Panc1 (cell line): ENCODE measurements at regions not wholly inside any gene's neighbourhood (a gene's known extent, or its start where the extent isn't known, plus 50 kb on each side); places are given as distances from the start of the nearest gene placed in this dataset.

Source experiments
- ATAC-seq: fragments of 200-7000 bp; cut with Tn5 transposase; 2 replicates; pipeline ENCODE4 v1.9.1; 2020; ENCODE audit warnings: mild to moderate bottlenecking, moderate library complexity
- BruUV-seq: library from RNA; stranded (reverse); fragments of 400-500 nt; replicated peaks from 2 replicates; lab custom pipeline; 2021; lab: Mats Ljungman, UMichigan
- CTCF ChIA-PET: fragments of 300-600 bp; sonication (Branson Sonifier 250); formaldehyde crosslinking; loops from one replicate; lab custom pipeline; 2022; ENCODE audit warnings: antibody characterized with exemption; lab: Charles Lee
- POLR2A ChIA-PET: fragments of 300-600 bp; sonication (Branson Sonifier 250); formaldehyde crosslinking; loops from one replicate; lab custom pipeline; 2022; ENCODE audit warnings: antibody characterized with exemption; lab: Charles Lee
- DNase-seq: peaks from one replicate; pipeline ENCODE4 v3.0.0-alpha.2; 2010; ENCODE audit warnings: low read depth, low spot score
- H3K27ac ChIP-seq: 2 replicates; pipeline ENCODE4 v1.5.1; 2011; ENCODE audit warnings: mild to moderate bottlenecking, low read length, inconsistent platforms
- H3K27me3 ChIP-seq: fragments of 200-500 bp; sonication (Bioruptor generic); 2 replicates; pipeline ENCODE4 v1.6.0; 2014; ENCODE audit warnings: low read length, inconsistent platforms; ENCODE audit not compliant: control insufficient read depth, insufficient read depth
- H3K36me3 ChIP-seq: fragments of 200-500 bp; sonication (Bioruptor generic); 2 replicates; pipeline ENCODE4 v1.5.1; 2014; ENCODE audit warnings: inconsistent platforms, mild to moderate bottlenecking, low read length, moderate library complexity; ENCODE audit not compliant: control insufficient read depth, insufficient read depth
- H3K4me1 ChIP-seq: 2 replicates; pipeline ENCODE4 v1.5.1; 2011; ENCODE audit warnings: inconsistent platforms, mild to moderate bottlenecking, low read length, moderate library complexity; ENCODE audit not compliant: control insufficient read depth, insufficient read depth
- H3K4me3 ChIP-seq, 2 experiments: 2 replicates each; pipeline ENCODE4 v1.5.1; 2011 to 2012; ENCODE audit warnings: low read depth in 2 of 2, low read length in 2 of 2, mild to moderate bottlenecking in 2 of 2, inconsistent platforms in 1 of 2, moderate library complexity in 1 of 2
- H3K9me3 ChIP-seq: fragments of 200-500 bp; sonication (Bioruptor generic); 2 replicates; pipeline ENCODE4 v1.5.1; 2014; ENCODE audit warnings: low read depth, mild to moderate bottlenecking, inconsistent platforms, low read length, moderate library complexity; ENCODE audit not compliant: control insufficient read depth, insufficient read depth
- POLR2AphosphoS5 ChIP-seq: IDR thresholded peaks from 2 replicates; pipeline ENCODE4 v1.6.1; 2012; ENCODE audit warnings: mild to moderate bottlenecking, low read depth, low read length, moderate library complexity
- REST ChIP-seq, 2 experiments: IDR thresholded peaks; 2 replicates each; pipeline ENCODE4 v1.6.1; 2011 to 2012; ENCODE audit warnings: low read depth in 2 of 2, control low read depth in 1 of 2, low read length in 1 of 2, mild to moderate bottlenecking in 1 of 2, moderate library complexity in 1 of 2; ENCODE audit not compliant: insufficient read depth in 1 of 2
- SIN3A ChIP-seq: IDR thresholded peaks from 2 replicates; pipeline ENCODE4 v1.6.1; 2012; ENCODE audit warnings: low read depth, mild to moderate bottlenecking, low read length, moderate library complexity, borderline replicate concordance; ENCODE audit not compliant: insufficient read depth
- TCF7L2 ChIP-seq: IDR thresholded peaks from 2 replicates; pipeline ENCODE4 v1.6.1; 2011; ENCODE audit warnings: mild to moderate bottlenecking, low read depth, low read length, inconsistent platforms
- in situ Hi-C: cut with HindIII; loops from 2 replicates; pipeline ENCODE4 v1.10.0; 2016; ENCODE audit warnings: low sequenced_read_pairs, low pct_unique_long_range_greater_than_20kb
- intact Hi-C: fragments of 100-400 bp; cut with micrococcal nuclease; formaldehyde crosslinking; loops from one replicate; pipeline ENCODE4 v1.10.0; 2022; ENCODE audit not compliant: unreplicated experiment
- TF ChIP-seq, protein P1 (sequence below): fragments of 450-650 bp; IDR thresholded peaks from 2 replicates; pipeline ENCODE4 v1.5.1; 2017; ENCODE audit warnings: mild to moderate bottlenecking

GRCh38 chr20:59385038-59385437 lies 84.6 kb downstream of the EDN3 start:
- CTCF ChIA-PET, result no interaction called here
- DNase-seq, result no peak
- ATAC-seq, result 0 out of 2 replicates have a peak, but pooled peaks have one; percentile 26
- TF ChIP-seq TCF7L2 (no peak), REST (IDR thresholded peaks at IDR 0.05; ENCODE audit: insufficient read depth in 1 of 2, low read depth in 2 of 2, low read length in 1 of 2) (no peak), SIN3A (no peak), POLR2AphosphoS5 (no peak)
- TF ChIP-seq, protein P1, sequence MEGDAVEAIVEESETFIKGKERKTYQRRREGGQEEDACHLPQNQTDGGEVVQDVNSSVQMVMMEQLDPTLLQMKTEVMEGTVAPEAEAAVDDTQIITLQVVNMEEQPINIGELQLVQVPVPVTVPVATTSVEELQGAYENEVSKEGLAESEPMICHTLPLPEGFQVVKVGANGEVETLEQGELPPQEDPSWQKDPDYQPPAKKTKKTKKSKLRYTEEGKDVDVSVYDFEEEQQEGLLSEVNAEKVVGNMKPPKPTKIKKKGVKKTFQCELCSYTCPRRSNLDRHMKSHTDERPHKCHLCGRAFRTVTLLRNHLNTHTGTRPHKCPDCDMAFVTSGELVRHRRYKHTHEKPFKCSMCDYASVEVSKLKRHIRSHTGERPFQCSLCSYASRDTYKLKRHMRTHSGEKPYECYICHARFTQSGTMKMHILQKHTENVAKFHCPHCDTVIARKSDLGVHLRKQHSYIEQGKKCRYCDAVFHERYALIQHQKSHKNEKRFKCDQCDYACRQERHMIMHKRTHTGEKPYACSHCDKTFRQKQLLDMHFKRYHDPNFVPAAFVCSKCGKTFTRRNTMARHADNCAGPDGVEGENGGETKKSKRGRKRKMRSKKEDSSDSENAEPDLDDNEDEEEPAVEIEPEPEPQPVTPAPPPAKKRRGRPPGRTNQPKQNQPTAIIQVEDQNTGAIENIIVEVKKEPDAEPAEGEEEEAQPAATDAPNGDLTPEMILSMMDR, result no peak
- Histone ChIP-seq H3K36me3 (no peaks in the 10 kb centered on the region), H3K4me1 (no peaks in the 10 kb centered on the region), H3K4me3 (no peak overlapping the region), H3K9me3 (no peaks in the 10 kb centered on the region), H3K27me3 (peaks cover 6% of the 10 kb centered on the region; the same call in 1 of the 2 replicates), H3K27ac (no peak overlapping the region)
- in situ Hi-C loops (no loop called here), intact Hi-C loops (no loop called here)
- POLR2A ChIA-PET, result no interaction called here
- BruUV-seq, result no TSS peak

GRCh38 chr20:59385480-59385879 lies 85.1 kb downstream of the EDN3 start:
- no peaks in the 10 kb centered on the region for H3K9me3 ChIP-seq
- TF ChIP-seq, protein P1, result no peak
- no peaks in the 10 kb centered on the region for H3K36me3 ChIP-seq
- no TSS peak for BruUV-seq
- H3K27ac ChIP-seq, result no peak overlapping the region
- in situ Hi-C loops, result no loop called here
- CTCF ChIA-PET, result no interaction called here
- peaks cover 3% of the 10 kb centered on the region; the same call in 1 of the 2 replicates for H3K27me3 ChIP-seq
- DNase-seq (no peak), ATAC-seq (peak; percentile 73)
- H3K4me1 ChIP-seq, result no peaks in the 10 kb centered on the region
- intact Hi-C loops, result no loop called here
- no peak overlapping the region for H3K4me3 ChIP-seq
- POLR2A ChIA-PET, result no interaction called here

- ATAC-seq (no peak), DNase-seq (no peak)
- H3K4me1 ChIP-seq, result no peaks in the 10 kb centered on the region
- H3K36me3 ChIP-seq, result no peaks in the 10 kb centered on the region
- H3K27ac ChIP-seq, result no peak overlapping the region
- in situ Hi-C loops, result no loop called here
- POLR2A ChIA-PET, result no interaction called here
- BruUV-seq, result no TSS peak
- intact Hi-C loops, result no loop called here
- CTCF ChIA-PET, result no interaction called here
- no peaks in the 10 kb centered on the region for H3K9me3 ChIP-seq
- peaks cover 3% of the 10 kb centered on the region; the same call in 1 of the 2 replicates for H3K27me3 ChIP-seq
- no peak overlapping the region for H3K4me3 ChIP-seq
- TF ChIP-seq REST (IDR thresholded peaks at IDR 0.05; ENCODE audit: insufficient read depth in 1 of 2, low read depth in 2 of 2, low read length in 1 of 2), result no peak
- no peak for TF ChIP-seq POLR2AphosphoS5
- TF ChIP-seq, protein P1, result no peak
- no peak for TF ChIP-seq SIN3A
- no peak for TF ChIP-seq TCF7L2
Measured at GRCh38 chr20:59386809-59387208, 86.4 kb downstream of the EDN3 start.
